Astrocyte of the cerebellum (primary cell): ENCODE measurements at regions not wholly inside any gene's neighbourhood (a gene's known extent, or its start where the extent isn't known, plus 50 kb on each side); places are given as distances from the start of the nearest gene placed in this dataset.

Experiments used
- DNase-seq: peaks from one replicate; pipeline ENCODE4 v3.0.0-alpha.2; 2011; ENCODE audit warnings: low read depth
- H3K4me3 ChIP-seq: 2 replicates; pipeline ENCODE4 v1.5.1; 2011; ENCODE audit warnings: mild to moderate bottlenecking, low read depth, low read length, moderate library complexity
- in situ Hi-C: cut with HindIII; loops from 2 replicates; pipeline ENCODE4 v1.10.0; 2017; ENCODE audit warnings: low sequenced_read_pairs
- TF ChIP-seq, protein P1 (sequence below): IDR thresholded peaks from 2 replicates; pipeline ENCODE4 v1.5.1; 2012; ENCODE audit warnings: low read length, low read depth, moderate library complexity, mild to moderate bottlenecking; ENCODE audit errors: missing control alignments

DNA sequence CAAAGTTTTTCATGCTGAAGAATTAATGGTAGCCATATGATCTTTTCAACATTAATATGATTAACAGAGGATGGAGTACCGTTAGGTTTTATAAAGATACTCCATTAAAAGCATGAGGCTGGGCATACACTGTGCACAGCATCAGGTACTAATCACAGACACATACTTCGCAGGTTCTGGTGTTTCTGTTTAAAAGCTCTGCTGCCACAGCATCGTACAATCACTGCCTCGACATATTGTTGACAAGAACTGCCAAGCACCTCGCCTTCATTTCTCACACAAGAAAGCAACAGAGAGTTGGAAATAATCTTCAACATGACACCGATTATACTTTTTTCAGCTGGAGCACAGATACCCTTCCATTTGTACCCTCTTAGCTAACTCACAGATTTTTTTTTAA is 753.4 kb upstream of the FAM241A start:
- H3K4me3 ChIP-seq, result no peak overlapping the region
- no peak for DNase-seq
- in situ Hi-C loops, result no loop called here
- TF ChIP-seq, protein P1, sequence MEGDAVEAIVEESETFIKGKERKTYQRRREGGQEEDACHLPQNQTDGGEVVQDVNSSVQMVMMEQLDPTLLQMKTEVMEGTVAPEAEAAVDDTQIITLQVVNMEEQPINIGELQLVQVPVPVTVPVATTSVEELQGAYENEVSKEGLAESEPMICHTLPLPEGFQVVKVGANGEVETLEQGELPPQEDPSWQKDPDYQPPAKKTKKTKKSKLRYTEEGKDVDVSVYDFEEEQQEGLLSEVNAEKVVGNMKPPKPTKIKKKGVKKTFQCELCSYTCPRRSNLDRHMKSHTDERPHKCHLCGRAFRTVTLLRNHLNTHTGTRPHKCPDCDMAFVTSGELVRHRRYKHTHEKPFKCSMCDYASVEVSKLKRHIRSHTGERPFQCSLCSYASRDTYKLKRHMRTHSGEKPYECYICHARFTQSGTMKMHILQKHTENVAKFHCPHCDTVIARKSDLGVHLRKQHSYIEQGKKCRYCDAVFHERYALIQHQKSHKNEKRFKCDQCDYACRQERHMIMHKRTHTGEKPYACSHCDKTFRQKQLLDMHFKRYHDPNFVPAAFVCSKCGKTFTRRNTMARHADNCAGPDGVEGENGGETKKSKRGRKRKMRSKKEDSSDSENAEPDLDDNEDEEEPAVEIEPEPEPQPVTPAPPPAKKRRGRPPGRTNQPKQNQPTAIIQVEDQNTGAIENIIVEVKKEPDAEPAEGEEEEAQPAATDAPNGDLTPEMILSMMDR, result no peak

- no peak for DNase-seq
- in situ Hi-C loops, result no loop called here
- TF ChIP-seq, protein P1, result no peak
- H3K4me3 ChIP-seq, result no peak overlapping the region
Measured at GRCh38 chr4:111393781-111394180, 751.5 kb upstream of the FAM241A start.

- H3K4me3 ChIP-seq, result no peak overlapping the region
- in situ Hi-C loops, result no loop called here
- DNase-seq, result no peak
- TF ChIP-seq, protein P1, result no peak
Measured at GRCh38 chr4:111398906-111399330, 746.3 kb upstream of the FAM241A start.

- TF ChIP-seq, protein P1, result no peak
- DNase-seq, result peak; percentile 29
- H3K4me3 ChIP-seq, result no peak overlapping the region
- in situ Hi-C loops, result no loop called here
Measured at GRCh38 chr4:111399623-111400022, 745.6 kb upstream of the FAM241A start.

GRCh38 chr4:111400741-111401140 is 744.5 kb upstream of the FAM241A start:
- DNase-seq, result peak; percentile 72
- in situ Hi-C loops, result no loop called here
- TF ChIP-seq, protein P1, result no peak
- no peak overlapping the region for H3K4me3 ChIP-seq

- TF ChIP-seq, protein P1, result no peak
Measured at GRCh38 chr4:111404673-111405072, 740.6 kb upstream of the FAM241A start.

DNA sequence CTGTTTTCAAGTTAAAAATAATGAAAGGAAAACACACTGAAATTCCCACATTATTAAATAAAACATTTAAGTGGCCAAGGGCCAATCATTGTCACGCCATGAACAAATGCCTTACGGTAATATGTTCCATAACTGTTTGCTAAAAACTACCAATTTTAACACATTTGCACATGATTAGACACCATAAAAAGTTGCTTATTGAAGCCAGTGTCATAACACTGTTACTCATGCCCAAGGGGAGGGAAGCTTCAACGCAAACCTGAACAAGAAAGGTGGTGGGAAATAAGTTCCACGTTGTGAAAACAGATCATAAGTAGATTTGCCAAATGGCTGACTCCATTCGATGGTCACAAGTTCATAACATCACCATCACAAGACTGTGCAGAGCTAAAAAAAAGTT is 739.3 kb upstream of the FAM241A start:
- DNase-seq, result no peak
- in situ Hi-C loops, result no loop called here
- TF ChIP-seq, protein P1, result no peak
- no peak overlapping the region for H3K4me3 ChIP-seq

More at GRCh38 chr4:111404673-111405072, 740.6 kb upstream of the FAM241A start:
- no peak overlapping the region for H3K4me3 ChIP-seq
- no peak for DNase-seq
- in situ Hi-C loops, result no loop called here
